ENCODE measurements at regions not wholly inside any gene's neighbourhood (a gene's known extent, or its start where the extent isn't known, plus 50 kb on each side); places are given as distances from the start of the nearest gene placed in this dataset.
"Not testable (repeated sequence)": the region's sequence is repeated elsewhere in the genome, so short reads cannot be mapped to it uniquely, and the experiment has no call there.

DNA sequence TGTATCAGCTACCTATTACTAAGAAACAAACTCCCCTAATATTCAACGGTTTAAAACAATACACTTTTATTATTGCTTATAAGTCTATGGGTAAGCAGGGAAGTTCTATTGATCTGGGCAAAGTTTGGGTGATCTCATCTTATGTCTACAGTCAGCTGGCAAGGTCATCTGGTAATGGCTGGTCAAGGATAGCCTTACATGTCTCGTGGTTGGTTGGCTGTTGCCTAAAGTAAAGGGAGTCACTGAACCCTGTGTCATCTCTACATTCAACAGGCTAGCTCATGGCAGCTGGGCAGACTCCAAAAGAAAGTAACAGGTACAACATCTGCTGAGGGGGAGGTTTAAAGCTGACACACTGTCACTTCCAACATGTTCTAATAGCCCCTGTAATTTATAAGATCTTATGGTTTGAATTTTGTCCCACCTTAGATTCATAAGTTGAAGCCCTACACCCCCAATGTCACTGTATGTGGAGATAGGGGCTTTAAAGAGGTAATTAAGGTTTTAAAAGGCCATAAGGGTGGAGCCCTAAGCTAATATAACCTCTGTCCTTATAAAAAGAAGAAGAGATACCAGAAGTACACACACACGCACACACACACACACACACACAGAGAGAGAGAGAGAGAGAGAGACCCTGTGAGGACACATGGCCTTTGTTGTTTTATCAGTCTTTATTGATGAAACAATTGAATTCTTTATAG, 419.1 kb downstream of the NPIPA8 start:
- H3K9me3 ChIP-seq: peaks cover 3 to 40% of the 10 kb centered on the region in 2 donors

GRCh38 chr16:17915791-17916190, 420.7 kb downstream of the NPIPA8 start:
- H3K27me3 ChIP-seq: no peaks in the 10 kb centered on the region
- no peak overlapping the region for H3K27ac ChIP-seq
- H3K4me1 ChIP-seq: no peaks in the 10 kb centered on the region
- DNase-seq (ENCODE audit: low spot score in 2 of 2): no peak
- intact Hi-C loops (cut with DNase I; ENCODE audit: low total_unique reads): no loop called here
- TF ChIP-seq POLR2A (IDR thresholded peaks at IDR 0.05) (no peak), POLR2AphosphoS5 (IDR thresholded peaks at IDR 0.05) (no peak)
- TF ChIP-seq, protein P1, sequence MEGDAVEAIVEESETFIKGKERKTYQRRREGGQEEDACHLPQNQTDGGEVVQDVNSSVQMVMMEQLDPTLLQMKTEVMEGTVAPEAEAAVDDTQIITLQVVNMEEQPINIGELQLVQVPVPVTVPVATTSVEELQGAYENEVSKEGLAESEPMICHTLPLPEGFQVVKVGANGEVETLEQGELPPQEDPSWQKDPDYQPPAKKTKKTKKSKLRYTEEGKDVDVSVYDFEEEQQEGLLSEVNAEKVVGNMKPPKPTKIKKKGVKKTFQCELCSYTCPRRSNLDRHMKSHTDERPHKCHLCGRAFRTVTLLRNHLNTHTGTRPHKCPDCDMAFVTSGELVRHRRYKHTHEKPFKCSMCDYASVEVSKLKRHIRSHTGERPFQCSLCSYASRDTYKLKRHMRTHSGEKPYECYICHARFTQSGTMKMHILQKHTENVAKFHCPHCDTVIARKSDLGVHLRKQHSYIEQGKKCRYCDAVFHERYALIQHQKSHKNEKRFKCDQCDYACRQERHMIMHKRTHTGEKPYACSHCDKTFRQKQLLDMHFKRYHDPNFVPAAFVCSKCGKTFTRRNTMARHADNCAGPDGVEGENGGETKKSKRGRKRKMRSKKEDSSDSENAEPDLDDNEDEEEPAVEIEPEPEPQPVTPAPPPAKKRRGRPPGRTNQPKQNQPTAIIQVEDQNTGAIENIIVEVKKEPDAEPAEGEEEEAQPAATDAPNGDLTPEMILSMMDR (IDR thresholded peaks at IDR 0.05): no peak
- H3K4me3 ChIP-seq: no peak overlapping the region
- H3K36me3 ChIP-seq: no peaks in the 10 kb centered on the region
- H3K9me3 ChIP-seq: peaks cover 3 to 33% of the 10 kb centered on the region in 2 donors

More for the DNA sequence above, 419.1 kb downstream of the NPIPA8 start:
- DNase-seq (ENCODE audit: low spot score in 2 of 2): no peak
- Histone ChIP-seq H3K4me3 (no peak overlapping the region), H3K4me1 (no peaks in the 10 kb centered on the region), H3K27ac (no peak overlapping the region), H3K36me3 (no peaks in the 10 kb centered on the region), H3K27me3 (no peaks in the 10 kb centered on the region)
- intact Hi-C loops (cut with DNase I; ENCODE audit: low total_unique reads): no loop called here
- TF ChIP-seq POLR2A (IDR thresholded peaks at IDR 0.05): no peak
- no peak for TF ChIP-seq POLR2AphosphoS5 (IDR thresholded peaks at IDR 0.05)
- TF ChIP-seq, protein P1 (IDR thresholded peaks at IDR 0.05): no peak

GRCh38 chr16:17914168-17914567, 422.4 kb downstream of the NPIPA8 start:
- H3K36me3 ChIP-seq: no peaks in the 10 kb centered on the region
- intact Hi-C loops (cut with DNase I; ENCODE audit: low total_unique reads): no loop called here
- H3K4me3 ChIP-seq: no peak overlapping the region
- TF ChIP-seq POLR2A (IDR thresholded peaks at IDR 0.05) (no peak), POLR2AphosphoS5 (IDR thresholded peaks at IDR 0.05) (no peak)
- TF ChIP-seq, protein P1 (IDR thresholded peaks at IDR 0.05): no peak
- H3K9me3 ChIP-seq: peaks cover 3 to 25% of the 10 kb centered on the region in 2 donors
- no peaks in the 10 kb centered on the region for H3K27me3 ChIP-seq
- H3K4me1 ChIP-seq: no peaks in the 10 kb centered on the region
- DNase-seq (ENCODE audit: low spot score in 2 of 2): no peak
- H3K27ac ChIP-seq: no peak overlapping the region

GRCh38 chr16:17911578-17911977, 425.0 kb downstream of the NPIPA8 start:
- H3K27ac ChIP-seq; H3K4me1 ChIP-seq; H3K36me3 ChIP-seq; DNase-seq (ENCODE audit: low spot score in 2 of 2); H3K27me3 ChIP-seq; intact Hi-C loops (cut with DNase I; ENCODE audit: low total_unique reads); H3K4me3 ChIP-seq: not testable (repeated sequence)
- peaks cover 5 to 17% of the 10 kb centered on the region in 2 donors for H3K9me3 ChIP-seq

- H3K27ac ChIP-seq; DNase-seq (ENCODE audit: low spot score in 2 of 2); H3K4me1 ChIP-seq; H3K4me3 ChIP-seq; H3K36me3 ChIP-seq; intact Hi-C loops (cut with DNase I; ENCODE audit: low total_unique reads); H3K27me3 ChIP-seq: not testable (repeated sequence)
- peaks cover 7 to 24% of the 10 kb centered on the region in 2 donors for H3K9me3 ChIP-seq
Measured at GRCh38 chr16:17906626-17907025, 429.9 kb downstream of the NPIPA8 start.

DNA sequence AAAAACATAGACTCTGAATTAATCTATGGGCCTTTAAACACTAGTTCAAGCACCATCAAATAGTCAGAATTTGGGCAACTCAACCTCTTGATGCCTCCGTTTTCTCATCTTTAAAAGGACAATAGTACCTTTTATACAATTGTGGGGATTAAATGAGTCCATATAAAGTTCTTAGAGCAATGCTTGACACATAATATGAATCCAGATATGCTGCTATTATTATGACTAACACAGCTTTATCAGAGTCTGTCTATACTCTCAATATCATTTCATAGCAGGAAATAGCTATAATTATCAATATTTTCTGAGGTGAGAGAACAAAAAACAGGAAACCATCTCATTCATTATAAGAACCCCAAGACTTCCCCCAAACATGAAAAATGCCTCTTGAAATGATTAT, 430.5 kb upstream of the XYLT1 start:
- Histone ChIP-seq H3K4me3 (no peak overlapping the region), H3K9me3 (peaks cover 0 to 17% of the 10 kb centered on the region in 2 donors), H3K4me1 (no peaks in the 10 kb centered on the region), H3K27ac (no peak overlapping the region), H3K27me3 (no peaks in the 10 kb centered on the region), H3K36me3 (no peaks in the 10 kb centered on the region)
- TF ChIP-seq POLR2A (IDR thresholded peaks at IDR 0.05): no peak
- TF ChIP-seq, protein P1 (IDR thresholded peaks at IDR 0.05): no peak
- no peak for TF ChIP-seq POLR2AphosphoS5 (IDR thresholded peaks at IDR 0.05)
- intact Hi-C loops (cut with DNase I; ENCODE audit: low total_unique reads): no loop called here
- DNase-seq (ENCODE audit: low spot score in 2 of 2): no peak

All from breast epithelium (tissue), 4 donors.